Stimulated activated CD8-positive, alpha-beta memory T cell treated with anti-CD3 and anti-CD28 coated beads, Interleukin-2, amount 100 ng/mL, for 48 hours (primary cell): ENCODE measurements at regions not wholly inside any gene's neighbourhood (a gene's known extent, or its start where the extent isn't known, plus 50 kb on each side); places are given as distances from the start of the nearest gene placed in this dataset.

ENCODE experiments used
- DNase-seq, 2 donors: peaks; one replicate each; pipeline ENCODE4 v3.0.0-alpha.2; 2020; ENCODE audit warnings: low read depth in 2 of 2

DNA sequence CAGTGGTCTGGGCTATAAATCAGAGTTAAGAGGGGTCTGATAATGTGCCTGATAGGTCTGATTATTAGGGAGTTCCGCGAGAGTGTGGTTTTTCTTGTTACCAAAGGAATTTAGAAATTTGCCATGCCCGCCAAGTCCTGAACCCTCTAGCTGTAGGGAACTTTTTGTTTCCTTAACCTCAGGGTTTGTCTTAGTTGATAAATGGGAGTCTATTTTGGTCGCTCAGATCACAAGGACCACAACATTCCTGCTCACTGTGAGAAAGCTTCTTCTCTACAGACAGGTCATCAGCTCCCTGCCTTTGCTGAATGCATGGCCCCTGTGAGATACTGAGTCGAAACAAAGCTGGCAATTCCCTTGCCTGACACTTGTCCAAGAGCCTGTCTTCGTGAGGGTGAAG is 497.8 kb downstream of the HS3ST4 start:
- DNase-seq, result no peak

DNA sequence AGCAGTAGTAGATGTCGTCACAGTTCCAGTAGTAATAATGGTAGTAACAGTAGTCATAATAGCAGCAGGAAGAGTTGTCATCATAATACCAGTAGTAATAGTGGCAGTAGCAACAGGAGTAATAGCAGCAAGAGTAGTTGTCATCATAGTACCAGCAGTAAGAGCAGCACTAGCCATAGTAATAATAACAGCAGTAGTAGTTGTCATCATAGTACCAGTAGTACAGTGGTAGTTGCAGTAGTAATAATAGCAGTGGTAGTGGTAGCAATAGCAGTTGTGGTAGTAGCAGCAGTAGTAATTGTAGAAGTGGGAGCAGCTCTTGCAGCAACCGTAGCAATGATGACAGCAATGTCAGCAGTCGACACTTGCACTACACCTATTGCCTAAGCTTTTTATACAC is 502.8 kb downstream of the HS3ST4 start:
- no peak for DNase-seq

DNA sequence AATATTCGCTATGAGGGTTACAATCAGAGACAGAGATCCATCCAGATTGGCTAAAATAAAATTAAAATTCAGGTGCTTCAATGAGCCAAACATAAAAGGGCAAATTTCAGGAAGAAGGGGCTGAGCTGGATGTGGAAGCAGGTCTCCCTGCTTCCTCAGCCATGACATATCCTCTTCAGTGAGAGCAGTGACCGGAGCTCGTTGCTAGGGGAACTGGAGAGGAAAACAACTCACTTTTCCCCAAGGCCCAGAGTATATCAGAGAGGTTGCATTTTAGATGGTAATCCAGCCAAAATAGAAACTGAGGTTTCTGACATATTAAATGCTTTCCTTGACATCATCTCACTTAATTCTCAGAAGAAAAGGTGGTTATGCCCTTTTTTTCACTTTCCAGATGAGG is 503.5 kb downstream of the HS3ST4 start:
- no peak for DNase-seq

DNA sequence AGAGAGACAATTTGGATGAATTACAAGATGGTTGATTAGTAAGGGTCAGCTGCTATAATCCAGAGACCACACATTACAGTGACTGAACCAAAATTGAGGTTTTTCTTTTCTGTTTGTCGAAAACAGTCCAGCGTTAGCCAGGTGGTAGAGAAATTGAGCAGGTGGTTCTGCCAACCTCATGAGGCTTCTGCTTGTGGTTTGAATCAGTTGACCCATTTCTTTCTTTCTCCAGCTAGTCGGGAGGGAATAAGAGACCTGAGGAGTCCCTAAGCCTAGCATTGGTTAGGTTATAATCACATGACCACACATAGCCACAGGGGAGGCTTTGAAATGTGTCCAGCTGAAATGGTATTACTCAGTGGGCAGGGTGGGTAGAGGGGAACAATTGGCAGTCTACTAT is 504.6 kb downstream of the HS3ST4 start:
- DNase-seq, result no peak

DNA sequence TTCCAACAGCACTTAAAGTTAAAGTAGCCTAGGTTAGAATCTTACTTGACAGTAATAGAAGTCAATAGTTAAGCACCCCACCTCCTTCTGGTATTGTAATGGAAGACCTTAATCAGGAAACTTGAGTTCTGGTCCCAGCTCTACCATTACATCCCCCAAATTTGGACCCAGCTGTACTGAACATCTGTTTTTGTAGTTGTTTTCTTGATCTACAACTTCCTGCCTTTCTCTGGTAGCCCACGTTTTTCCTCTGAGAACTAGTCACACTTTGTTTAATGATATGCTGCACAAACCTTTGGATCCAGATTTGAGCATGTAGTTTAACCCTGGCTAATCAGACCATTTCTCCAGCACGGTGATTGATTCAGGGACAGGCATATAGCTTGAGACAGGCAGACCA is 505.0 kb downstream of the HS3ST4 start:
- DNase-seq, result no peak

DNA sequence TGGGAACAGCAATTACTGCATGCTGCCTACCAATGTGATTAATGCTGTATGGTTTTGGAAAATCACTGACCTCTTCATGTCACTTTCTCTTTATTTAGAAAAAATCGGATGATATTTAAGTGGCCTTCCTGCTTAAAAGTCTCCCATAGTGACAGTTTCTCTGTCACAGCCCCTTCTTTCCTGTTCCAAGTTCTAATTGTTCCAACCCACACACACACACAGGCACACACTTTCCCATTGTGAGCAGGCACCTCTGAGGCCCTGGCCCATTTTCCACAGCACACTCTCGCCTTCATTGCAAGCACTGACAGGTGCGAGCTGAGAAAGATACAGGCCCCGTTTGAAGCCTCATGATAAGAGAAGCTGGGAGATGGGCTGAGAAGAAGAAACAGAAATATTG is 505.9 kb downstream of the HS3ST4 start:
- DNase-seq, result no peak

DNA sequence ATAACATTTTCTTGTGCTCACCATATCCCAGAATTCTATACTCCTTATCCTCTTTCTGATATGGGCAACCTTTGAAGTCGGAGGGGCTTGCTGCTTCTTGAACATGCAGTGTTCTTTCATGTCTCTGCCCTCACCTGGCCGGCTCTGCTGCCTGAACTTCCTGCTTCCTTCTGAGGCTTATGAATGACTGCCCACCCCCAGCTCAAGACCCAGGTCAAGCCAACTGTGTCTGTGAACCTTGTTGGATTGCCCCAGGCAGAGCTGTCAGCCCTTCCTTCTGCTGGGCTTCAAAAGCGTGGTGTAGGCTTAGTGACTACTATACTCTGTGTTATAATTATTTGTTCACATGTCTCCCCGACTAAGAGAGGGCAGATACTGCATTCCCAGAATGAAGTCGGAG is 506.5 kb downstream of the HS3ST4 start:
- DNase-seq, result no peak

DNA sequence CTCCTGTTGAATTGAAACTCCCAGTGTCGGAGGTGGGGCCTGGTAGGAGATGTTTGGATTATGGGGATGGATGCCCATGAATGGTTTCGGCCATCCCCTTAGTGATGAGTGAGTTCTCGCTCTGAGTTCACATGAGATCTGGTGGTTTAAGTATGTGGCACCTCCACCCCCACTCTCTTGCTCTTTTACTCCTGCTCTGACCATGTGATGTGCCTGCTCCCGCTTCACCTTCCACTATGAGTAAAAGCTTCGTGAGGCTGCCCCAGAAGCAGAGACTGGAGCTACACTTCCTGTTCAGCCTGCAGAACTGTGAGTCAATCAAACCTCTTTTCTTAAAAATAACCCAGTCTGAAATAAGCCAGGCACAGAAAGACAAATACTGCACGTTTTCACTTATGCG is 512.4 kb downstream of the HS3ST4 start:
- no peak for DNase-seq

DNA sequence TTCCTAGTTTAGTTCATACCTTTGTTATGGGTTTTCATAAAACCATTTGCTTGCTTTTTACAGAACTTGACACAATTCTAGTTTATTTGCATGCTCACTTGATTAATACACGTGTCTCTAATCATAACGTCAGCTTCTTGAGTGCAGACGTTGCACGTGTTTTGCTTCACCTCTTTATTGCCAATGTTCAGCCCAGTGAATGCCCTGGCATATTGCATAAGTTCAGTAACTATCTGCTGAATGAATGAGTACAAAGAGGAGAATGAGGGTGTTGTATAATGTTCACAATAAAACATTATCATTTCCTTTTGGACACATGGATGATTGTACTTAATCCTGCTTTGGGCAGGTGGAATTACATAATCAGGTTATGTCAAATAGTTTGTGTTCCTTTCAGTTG is 519.8 kb downstream of the HS3ST4 start:
- no peak for DNase-seq

DNA sequence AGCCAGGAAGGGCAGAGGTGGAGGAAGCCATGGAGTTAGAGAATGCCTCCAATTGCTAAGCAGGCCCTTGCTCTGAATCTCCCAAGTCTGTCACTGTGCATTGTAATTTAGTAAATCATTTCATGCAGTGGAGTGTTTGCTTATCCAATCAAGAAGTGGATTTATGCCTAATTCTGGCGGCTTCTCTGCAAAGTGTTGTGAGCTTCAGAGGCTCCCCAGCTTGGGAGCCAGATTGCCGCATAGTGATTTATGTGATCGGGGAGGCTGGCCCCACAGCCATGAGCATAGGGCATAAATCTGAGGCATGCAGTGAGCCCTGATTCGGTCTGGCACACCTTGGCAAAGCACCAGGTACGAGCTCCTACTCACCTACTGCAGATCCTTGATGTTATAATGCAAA is 520.8 kb downstream of the HS3ST4 start:
- no peak for DNase-seq

DNA sequence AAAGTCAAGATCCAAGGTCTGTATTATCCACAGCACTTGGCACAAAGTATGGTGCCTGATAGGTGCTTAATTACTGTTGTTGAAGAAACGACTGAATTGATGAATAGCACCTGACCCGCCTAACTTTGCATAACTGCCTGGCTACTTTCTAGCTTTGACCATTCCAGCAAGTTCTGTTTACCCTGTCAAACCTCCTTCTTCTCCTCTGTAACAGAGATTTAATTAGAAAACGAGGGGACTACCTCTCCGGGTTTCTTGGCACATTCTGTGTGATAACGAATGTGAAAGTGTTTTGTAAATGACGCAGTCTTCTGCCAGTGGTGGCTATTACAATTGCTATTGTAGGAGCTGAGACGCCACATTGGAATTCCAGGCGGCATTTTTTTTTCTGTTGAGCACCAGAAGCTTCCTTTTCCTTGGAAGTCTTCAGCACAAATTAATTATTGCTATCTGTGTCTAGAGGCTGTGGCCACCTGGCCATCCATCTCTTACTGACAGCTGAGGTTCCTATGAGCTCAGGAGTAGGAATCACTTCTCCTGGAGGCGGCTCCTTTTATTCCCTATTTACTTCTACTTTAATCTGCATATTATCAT is 522.9 kb downstream of the HS3ST4 start:
- no peak for DNase-seq

DNA sequence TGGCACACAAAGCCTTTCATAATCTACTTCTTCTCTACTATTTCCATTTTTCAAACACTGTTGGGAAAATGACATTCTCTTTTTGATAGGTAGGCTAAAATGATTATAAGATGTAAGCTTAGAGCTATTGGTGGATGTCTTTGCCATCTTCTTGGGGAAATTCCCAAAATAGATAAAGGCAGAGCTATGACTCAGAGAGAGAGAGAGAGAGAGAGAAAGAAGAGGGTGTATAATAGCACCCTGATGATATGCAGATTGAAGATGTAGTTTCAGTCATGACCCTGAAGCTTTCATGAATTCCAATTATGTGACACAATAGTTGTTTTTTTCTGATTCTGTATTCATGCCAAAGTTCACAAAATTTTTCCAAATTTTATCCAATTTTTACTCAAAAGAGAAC is 529.1 kb downstream of the HS3ST4 start:
- DNase-seq, result no peak

DNA sequence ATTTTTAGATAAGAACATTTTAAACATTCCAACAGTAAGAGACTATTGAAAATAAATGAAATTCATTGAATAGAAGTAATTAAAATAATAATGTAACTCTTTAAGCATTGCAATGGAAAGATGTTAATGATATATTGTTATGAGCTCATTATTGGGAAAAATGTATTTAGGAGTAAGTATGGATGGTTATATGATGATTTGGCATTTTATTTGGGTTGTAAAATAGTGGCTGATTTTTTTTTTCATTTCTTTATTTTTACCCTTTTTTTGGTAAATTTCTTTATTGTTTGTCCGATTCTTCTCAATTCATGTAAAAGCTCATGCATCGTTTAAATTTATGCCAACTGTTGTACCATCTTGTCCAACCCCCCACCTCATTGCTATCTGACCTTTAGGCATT is 539.9 kb downstream of the HS3ST4 start:
- DNase-seq, result no peak

DNA sequence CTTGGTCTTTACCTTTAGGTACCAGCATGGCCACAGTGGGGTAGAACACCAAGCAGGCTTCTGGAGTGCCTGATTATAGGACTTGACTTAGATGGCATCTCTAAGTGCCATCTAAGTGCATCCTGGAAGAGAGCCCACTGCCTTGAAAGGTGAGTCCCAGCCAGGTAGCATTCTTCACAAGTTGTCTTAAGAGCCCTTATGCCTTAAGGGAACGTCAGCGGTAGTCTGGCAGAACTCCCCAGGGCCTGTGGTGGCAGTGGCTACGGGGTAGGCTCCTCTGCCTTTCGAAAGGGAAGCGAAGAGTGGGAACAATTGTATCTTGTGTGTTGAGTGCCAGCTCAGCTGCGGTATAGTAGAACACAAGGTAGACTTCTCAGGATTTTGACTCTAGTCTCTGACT is 549.0 kb downstream of the HS3ST4 start:
- DNase-seq, result no peak

DNA sequence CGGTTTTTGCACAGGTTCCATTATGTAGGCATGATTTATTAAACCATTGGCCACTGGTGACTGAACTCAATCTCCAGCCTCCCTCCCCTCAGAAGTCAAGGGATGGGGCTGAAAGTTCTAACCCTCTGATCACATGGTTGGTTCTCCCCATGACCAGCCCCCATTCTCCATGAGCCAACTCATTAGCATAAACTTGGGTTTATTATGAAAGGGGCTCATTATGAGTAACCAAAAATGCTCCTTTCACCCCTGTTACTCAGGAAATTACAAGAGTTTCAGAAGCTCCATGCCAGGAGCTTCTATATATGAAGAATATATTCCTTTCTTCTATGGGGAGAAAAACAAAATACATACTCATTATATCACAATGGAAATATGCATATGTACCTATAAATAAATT is 555.3 kb downstream of the HS3ST4 start:
- DNase-seq, result no peak

DNA sequence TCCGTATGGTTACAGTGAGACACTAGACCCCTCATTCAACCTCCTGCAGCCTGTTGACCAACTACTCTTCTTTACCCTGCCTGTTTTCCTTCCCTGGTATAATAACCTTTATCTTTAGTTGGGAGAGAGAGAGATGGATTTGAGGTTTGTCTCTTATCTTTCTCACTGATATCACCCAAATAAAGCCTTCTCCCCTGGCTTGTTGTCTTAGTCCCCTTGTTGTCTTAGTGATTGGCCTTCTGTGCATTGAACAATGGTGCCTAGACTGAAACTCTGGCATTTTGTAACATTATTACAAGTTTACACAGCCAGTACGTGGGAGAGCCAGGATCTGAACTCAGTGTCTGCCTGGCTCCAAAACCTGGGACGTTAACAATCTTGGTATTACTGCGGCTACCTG is 560.8 kb downstream of the HS3ST4 start:
- DNase-seq, result no peak

DNA sequence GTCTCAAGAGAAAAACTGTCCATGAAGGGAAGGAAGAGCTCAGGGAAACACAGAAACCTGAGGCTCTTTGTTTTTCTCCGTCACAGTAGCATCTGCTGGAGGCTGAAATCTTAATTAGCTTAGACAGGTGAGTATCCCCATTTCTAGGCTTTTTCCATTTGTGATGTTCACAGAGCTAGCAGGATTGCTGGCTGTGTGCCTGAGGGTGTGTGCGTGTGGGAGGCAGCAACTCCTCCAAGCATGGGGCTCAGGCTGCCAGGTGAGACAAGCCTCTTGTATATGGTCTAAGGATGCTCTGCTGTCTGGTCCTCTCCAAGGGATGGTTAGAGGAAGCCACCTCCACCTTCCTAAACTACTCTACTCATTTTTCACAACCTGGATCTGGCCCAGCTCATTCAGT is 569.9 kb downstream of the HS3ST4 start:
- no peak for DNase-seq

DNA sequence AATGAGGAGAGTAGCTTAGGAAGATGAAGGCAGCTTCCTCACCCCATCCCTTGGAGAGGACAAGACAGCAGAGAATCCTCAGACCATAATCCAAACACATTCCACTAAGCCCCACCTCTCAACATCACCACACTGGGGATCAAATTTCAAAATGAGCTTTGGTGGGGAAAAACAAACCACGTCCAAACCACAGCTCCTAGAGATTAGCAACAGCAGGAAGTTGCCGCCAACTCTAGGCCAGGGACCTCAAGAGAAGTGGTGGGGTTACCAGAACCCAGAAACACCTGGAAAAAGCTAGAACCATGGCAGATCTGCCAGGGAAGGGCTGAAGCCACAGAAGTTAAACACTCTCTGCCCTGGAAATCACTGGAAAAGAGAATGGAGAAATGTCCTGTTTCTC is 571.6 kb downstream of the HS3ST4 start:
- no peak for DNase-seq

DNA sequence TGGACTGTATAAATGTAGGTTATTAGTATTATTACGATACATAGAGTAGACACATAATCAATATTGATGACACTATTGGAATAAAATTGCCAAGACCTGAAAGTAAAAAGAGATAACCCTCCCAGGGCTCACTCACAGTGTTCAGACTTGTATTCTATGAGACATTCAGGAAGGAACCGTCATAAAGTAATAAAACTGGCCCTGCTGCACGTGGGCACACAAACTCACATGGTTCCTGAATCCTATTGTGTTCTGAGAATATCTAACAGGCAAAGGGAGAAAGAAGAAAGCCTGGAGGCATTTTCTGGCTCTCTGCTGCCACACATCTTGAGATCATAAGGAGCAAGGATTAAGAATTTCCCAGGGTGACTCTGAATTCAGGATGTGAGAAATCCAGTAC is 575.9 kb downstream of the HS3ST4 start:
- no peak for DNase-seq

DNA sequence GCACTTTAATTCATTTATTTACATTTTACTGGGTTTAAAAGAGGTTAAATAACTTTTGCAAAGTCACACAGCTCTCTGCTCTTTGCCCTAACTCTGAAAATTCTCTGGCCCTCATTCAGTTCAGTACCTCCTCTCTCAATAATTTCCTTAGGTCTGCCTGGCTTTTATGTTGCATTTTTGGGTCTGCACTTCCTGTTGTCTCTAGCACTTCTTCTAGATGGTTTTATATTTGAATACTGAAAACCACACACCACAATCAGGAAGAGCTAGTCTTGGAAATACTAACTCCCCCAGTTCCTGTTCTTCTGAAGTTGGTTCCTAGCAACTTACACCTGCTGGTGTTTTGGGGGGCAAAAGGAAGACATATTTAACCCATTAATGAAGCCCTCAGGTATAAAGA is 577.9 kb downstream of the HS3ST4 start:
- no peak for DNase-seq

DNA sequence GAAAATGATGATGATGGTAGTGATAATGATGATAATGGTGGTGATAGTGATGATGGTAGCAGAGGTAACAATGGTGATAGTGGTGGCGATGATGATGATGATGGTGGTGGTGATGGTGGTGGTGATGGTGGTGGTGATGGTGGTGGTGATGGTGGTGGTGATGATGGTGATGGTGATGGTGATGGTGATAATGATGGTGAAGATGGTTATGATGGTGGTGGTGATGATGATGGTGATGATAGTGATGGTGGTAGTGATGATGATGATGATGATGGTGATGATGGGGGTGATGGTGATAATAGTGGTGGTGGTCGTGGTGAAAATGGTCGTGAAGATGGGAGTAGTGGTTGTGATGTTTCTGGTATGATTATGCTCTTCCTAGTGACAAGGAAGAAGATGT is 581.8 kb downstream of the HS3ST4 start:
- DNase-seq, result no peak

DNA sequence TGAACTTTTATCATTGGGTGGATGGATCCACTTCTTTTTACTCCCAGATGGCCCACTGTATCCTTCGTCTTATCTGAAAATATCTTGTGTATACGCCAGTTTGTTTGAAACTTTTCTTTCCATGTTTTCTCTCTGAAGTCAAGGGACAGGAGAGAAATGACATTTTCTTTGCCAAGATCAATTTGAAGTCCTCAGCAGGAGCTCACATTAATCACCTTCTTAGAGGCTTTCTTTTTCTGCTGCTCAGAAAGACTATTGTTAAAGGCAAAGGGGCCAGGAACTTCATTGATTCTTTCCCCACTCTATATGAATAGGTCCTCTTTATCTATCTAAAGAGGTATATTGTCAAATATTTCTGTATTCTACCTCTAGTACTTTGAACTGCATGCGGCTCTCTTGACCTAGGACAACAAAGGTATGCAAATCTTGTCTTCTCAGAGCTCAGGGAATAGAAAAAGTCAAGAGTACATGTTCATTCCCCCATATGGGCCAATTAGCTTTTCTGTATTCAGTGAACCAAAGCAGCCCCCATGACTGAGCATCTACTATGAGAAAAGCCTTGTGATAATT is 583.3 kb downstream of the HS3ST4 start:
- DNase-seq, result no peak

DNA sequence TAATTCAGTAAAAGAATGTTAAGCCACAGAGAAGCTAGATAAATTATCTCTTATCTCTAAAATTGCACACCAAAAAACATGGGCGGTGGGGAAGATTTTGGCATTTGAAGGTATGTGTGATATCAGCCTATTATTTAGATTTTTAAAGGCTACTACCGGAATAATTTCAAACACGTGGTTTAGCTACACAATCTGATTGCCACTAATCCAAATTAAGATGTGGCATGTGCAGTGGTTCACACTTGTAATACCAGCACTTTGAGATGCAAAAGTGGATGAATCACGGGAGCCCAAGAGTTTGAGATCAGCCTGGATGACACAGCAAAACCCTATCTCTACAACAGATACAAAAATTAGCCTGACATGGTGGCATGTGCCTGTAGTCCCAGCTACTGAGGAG is 584.5 kb downstream of the HS3ST4 start:
- DNase-seq, result no peak

DNA sequence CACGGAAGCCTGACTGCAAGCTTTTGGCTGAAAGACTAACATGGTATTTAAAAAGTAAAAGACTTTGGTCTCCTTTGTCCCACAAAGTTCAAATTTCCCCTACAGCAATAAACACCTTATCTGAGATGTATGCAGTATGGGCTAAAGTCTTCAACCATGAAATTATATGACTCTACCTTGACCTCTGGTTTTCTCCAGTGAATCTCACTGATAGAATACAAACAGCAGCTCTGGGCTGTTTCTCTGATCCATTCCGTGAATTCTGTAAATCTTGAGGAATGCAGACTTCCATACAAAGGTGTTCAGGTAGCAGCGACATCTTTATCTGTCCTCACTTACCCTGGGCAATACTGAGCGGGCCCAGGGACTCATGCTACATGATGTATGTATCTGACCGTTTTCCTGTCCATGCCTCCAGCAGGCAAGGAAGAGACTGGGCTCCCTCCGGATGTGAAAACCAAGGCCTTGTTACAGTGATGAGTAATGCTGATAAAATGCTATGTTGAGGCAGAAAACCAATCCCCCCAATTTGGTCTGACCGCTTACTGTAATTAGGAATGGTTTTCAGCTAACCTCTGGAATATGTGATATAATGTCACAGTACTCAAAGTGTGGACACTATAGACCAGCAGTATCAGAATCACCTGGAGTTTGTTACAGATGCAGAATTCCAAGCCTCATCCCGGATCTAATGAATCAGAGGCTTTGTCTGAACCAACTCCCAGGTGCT is 589.8 kb downstream of the HS3ST4 start:
- DNase-seq, result no peak
